Stimulated activated CD8-positive, alpha-beta memory T cell treated with anti-CD3 and anti-CD28 coated beads, Interleukin-15, amount 100 ng/mL, for 48 hours (primary cell): ENCODE measurements at regions not wholly inside any gene's neighbourhood (a gene's known extent, or its start where the extent isn't known, plus 50 kb on each side); places are given as distances from the start of the nearest gene placed in this dataset.

ENCODE experiments used
- DNase-seq, 2 donors: peaks; one replicate each; pipeline ENCODE4 v3.0.0-alpha.2; 2020; ENCODE audit warnings: low read depth in 2 of 2

GRCh38 chr4:181538431-181538830, 704.8 kb upstream of the TENM3 start:
- DNase-seq: no peak

DNA sequence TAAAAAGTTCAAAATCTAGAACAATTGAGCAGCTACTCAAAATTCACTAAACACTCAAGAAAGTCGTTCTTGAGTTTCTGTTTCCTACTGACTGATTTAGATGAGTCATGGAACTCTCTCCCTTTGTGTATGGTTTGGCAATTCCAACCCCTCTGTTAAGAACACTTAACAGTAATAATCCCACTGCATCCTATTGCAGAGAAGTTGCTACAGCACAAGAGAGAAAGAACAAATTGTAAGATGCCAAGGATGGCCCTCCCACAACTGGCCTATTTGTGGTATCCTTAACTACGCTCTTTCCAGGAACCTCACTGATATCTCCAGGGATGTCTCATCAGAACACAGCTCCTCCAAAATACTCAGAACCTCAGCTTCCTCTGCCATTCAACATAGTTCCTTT, 701.8 kb upstream of the TENM3 start:
- DNase-seq: no peak

- no peak for DNase-seq
These were observed 694.2 kb upstream of the TENM3 start for GRCh38 chr4:181548873-181549575.

DNA sequence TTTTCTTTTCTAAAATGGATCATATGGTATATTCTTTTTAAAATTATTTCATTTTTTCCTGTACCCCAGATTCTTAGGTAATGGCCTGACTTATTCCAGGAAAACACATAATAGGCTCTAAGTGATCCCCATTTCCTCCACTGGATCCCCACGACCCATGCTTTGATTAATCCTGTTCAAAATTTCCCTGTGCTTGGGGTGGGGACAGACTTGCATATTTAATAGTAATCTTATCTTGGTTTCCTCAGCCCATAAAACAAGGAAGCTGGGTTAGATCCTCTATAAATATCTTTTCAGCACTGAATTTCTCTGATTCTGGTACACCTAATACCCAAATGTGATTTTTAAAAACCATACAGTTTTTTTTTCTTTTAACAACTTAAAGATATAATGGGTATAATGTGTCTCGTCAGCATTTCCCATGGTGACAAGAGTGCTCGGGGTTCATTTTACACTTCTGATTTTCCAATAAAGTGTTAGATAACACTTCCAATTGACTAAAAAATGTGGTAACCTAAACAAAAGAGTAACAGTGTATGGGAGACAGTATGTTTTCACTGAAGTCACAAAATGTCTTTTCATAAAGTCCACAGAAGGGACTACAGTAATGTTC, 693.5 kb upstream of the TENM3 start:
- no peak for DNase-seq

GRCh38 chr4:181550381-181550780, 692.8 kb upstream of the TENM3 start:
- no peak for DNase-seq

GRCh38 chr4:181559637-181560036, 683.6 kb upstream of the TENM3 start:
- no peak for DNase-seq

GRCh38 chr4:181562399-181562798, 680.8 kb upstream of the TENM3 start:
- DNase-seq: no peak

DNA sequence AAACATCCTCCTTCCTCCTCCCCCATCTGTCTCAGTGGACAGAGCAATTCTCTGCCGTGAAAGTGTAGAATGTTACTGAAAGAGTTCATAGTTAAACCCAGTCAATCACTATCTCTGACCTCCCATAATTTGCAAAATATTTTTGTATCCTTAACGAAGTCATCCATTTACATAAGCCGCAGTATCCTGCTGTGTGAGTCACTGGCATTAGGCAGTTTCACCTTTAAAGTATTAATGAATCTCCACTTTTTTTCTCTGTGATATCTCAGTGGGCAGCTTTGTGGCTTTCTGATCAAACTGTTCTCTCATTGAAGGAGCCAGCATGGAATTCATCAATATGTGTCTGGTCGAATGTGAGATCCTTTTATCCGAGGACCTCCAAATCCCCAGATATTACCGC, 678.6 kb upstream of the TENM3 start:
- DNase-seq: no peak

DNA sequence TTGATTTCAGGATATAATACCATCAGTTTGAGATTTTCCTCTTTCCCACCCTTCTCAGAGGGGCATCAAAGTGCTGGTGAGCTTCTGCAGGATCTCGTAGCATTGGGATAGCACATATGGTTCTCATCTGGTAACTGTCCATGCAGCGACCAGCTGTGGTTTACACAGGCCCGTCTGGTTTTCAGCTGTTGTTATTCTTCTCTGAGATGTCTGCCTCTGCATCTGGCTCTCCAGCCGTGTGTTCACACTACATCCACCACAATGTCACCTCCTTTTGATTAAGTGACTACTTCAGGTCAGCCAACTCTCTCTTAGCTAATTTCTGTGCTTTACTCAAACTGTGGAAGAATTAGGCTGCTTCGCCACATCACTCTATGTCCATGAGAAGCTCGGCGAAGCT, 676.7 kb upstream of the TENM3 start:
- DNase-seq: no peak

DNA sequence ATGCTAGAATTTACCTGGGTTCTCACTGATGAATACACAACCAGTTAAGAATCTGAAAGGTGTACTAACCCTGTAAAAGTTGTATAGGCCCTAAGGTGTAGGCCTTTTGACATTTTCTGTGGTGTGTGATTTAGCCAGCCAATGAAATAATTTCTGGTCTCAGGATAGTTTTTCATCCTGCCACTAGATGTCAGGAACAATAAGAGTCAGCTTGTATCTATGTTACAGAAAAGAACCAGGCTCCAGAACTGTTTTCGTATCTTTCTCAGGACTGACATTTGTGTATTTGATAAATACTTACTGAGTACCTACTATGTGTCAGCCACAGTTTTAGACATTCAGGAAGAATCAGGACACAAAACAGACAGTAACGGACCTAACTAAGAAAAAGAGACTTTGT, 673.6 kb upstream of the TENM3 start:
- no peak for DNase-seq

GRCh38 chr4:181578911-181579310, 664.3 kb upstream of the TENM3 start:
- no peak for DNase-seq

- no peak for DNase-seq
These were observed 663.7 kb upstream of the TENM3 start for GRCh38 chr4:181579486-181579885.

DNA sequence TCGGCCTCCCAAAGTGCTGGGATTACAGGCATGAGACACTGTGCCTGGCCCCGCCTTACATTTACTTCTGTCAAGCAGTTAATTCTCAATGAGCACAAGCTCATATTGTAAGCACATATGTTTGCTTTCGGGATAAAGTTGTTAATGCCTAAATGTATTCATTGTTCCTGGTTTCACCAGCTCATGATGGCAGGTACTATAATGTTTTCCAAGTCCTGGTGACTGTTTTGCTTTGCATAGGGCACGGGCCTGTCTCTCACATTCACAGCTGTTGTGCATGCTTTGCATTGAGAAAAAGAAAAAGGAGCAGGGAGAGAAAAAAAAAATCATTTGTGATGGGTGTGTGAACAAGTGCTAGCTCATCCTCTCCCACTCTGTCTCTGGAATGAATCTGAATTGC, 661.2 kb upstream of the TENM3 start:
- no peak for DNase-seq

DNA sequence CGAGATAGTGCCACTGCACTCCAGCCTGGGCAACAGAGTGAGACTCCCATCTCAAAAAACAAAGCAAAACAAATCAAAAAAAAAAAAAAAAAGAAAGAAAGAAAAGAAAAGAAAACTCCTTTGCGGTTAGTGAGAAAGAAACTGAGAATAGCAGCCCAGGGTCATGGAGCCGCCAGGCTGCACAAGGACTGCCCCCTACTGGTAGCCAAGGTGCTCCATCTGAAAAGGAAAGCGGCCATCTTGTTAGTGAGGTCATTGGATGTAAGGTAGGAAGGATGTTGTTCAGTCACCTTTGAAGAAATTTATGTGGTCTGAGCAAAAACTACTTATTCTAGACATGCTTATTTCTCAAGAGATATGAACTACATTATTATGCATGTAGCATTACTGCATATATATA, 660.6 kb upstream of the TENM3 start:
- DNase-seq: no peak

- no peak for DNase-seq
These were observed 654.4 kb upstream of the TENM3 start for GRCh38 chr4:181588733-181589302.

DNA sequence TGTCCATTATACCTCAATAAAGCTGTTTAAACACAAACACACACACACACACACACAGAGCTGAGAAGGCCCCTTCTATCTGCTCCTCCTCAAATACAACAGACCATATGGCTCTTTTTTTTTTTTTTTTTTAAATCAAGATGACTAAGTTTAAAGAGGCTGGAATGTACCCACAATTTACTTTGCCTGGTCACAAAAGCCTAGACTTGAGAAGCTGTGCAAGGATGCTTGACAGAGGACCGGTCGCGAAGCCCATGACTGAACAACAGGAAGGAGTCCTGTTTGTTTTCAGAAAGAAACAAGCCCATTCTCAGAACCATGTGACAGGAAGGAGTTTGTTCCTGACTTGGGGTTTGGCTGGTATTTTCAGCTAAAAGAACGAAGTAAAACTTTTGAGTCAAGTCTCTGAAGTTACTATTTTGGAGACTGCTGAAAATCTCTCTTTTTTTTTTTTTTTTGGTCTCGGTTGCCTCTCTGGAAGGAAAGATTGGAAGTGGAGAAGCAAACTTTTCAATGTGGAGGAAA, 650.9 kb upstream of the TENM3 start:
- DNase-seq: no peak

- DNase-seq: no peak
These were observed 649.5 kb upstream of the TENM3 start for GRCh38 chr4:181593703-181594102.

GRCh38 chr4:181594188-181594587, 649.0 kb upstream of the TENM3 start:
- no peak for DNase-seq

DNA sequence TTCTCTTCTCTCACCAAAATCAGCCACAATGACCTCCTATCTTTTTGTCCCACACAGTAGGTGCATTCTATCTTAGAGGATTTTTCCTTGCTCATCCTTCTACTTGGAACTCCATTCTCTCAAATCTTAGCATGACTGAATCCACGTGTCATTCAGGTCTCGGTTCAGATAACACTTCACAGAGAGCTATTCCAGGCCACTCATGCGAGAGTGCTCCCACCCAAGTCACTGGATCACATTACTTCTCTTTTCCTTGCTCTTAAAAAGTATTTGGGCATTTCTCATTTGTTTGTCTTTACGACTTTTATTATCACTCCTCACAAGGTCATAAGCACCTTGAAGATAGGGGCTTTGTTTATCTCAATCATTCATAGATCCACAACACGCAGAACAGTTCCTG, 647.5 kb upstream of the TENM3 start:
- no peak for DNase-seq

- no peak for DNase-seq
These were observed 645.4 kb upstream of the TENM3 start for GRCh38 chr4:181597766-181598165.

DNA sequence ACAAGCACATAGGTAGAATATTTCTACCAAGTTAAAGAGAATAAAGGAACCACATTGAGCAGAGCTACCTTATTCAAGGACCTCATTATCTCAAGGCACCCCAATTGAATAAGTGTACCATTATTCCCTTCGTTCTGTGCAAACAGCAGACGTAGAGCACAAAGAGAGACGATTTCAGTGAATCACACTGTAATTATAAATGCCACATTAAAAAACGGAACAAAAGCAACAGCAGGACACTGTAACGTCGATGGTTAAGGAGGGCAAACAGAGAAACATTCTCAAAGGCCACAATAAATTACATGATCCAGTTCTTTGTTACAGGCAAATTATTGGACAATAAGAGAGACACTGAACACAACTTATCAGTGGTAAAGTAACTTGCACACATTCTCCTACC, 644.1 kb upstream of the TENM3 start:
- DNase-seq: no peak

DNA sequence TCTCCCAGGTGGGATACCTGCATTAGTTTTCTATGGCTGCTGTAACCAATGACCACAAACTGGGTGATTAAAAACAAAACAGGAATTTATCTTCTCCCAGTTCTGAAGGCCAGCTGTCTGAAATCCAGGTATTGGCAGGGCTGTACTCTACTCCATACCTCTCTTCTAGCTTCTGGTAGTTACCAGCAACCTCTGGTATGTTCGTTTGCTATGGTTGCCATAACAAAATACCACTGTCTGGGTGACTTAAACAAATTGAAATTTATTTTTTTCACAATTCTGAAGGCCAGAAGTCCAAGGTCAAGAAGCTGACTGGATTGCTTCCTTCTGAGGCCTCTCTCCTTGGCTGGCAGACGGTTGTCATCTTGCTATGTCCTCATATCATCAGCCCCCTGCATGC, 642.1 kb upstream of the TENM3 start:
- no peak for DNase-seq

GRCh38 chr4:181604546-181604945, 638.7 kb upstream of the TENM3 start:
- DNase-seq: no peak
